Hepatocyte (in vitro differentiated cells): ENCODE measurements at regions not wholly inside any gene's neighbourhood (a gene's known extent, or its start where the extent isn't known, plus 50 kb on each side); places are given as distances from the start of the nearest gene placed in this dataset.

Experiments
- DNase-seq: peaks from one replicate; pipeline ENCODE4 v3.0.0-alpha.2; 2016; ENCODE audit warnings: low spot score
- H2AFZ ChIP-seq: fragments of 200-600 bp; sonication (generic); 2 replicates; pipeline ENCODE4 v1.6.0; 2016; ENCODE audit warnings: antibody characterized with exemption, mild to moderate bottlenecking
- H3K27ac ChIP-seq: fragments of 200-600 bp; sonication (generic); 2 replicates; pipeline ENCODE4 v1.5.1; 2016; ENCODE audit warnings: mild to moderate bottlenecking
- H3K27me3 ChIP-seq: fragments of 200-600 bp; sonication (generic); 2 replicates; pipeline ENCODE4 v1.6.1; 2016
- H3K36me3 ChIP-seq: fragments of 200-600 bp; sonication (generic); replicated peaks from 2 replicates; pipeline ENCODE4 v1.5.1; 2016; ENCODE audit warnings: low read depth; ENCODE audit not compliant: insufficient read depth
- H3K4me1 ChIP-seq: fragments of 200-600 bp; sonication (generic); 2 replicates; pipeline ENCODE4 v1.5.1; 2016; ENCODE audit warnings: mild to moderate bottlenecking, moderate library complexity; ENCODE audit not compliant: insufficient read depth
- H3K4me2 ChIP-seq: fragments of 200-600 bp; sonication (generic); 2 replicates; pipeline ENCODE4 v1.6.0; 2016
- H3K4me3 ChIP-seq: fragments of 200-600 bp; sonication (generic); 2 replicates; pipeline ENCODE4 v1.5.1; 2016; ENCODE audit warnings: mild to moderate bottlenecking
- H3K79me2 ChIP-seq: fragments of 200-600 bp; sonication (generic); 2 replicates; pipeline ENCODE4 v1.6.0; 2017; ENCODE audit warnings: mild to moderate bottlenecking
- H3K9me2 ChIP-seq: fragments of 200-600 bp; sonication (generic); replicated peaks from 2 replicates; pipeline ENCODE4 v1.6.0; 2017; ENCODE audit warnings: mild to moderate bottlenecking; ENCODE audit not compliant: insufficient read depth
- H3K9me3 ChIP-seq: fragments of 200-600 bp; sonication (generic); 2 replicates; pipeline ENCODE4 v1.5.1; 2016; ENCODE audit warnings: low read depth, mild to moderate bottlenecking
- H4K20me1 ChIP-seq: fragments of 200-600 bp; sonication (generic); 2 replicates; pipeline ENCODE4 v1.6.0; 2016; ENCODE audit warnings: mild to moderate bottlenecking; ENCODE audit not compliant: insufficient read depth, poor library complexity, severe bottlenecking
- CTCF ChIP-seq: fragments of 200-600 bp; sonication (generic); IDR thresholded peaks from 2 replicates; pipeline ENCODE4 v1.5.1; 2016; ENCODE audit warnings: antibody characterized with exemption, mild to moderate bottlenecking; ENCODE audit not compliant: poor library complexity
- EZH2 ChIP-seq: fragments of 200-600 bp; sonication (generic); IDR thresholded peaks from 2 replicates; pipeline ENCODE4 v1.6.1; 2016; ENCODE audit warnings: antibody characterized with exemption, mild to moderate bottlenecking, borderline replicate concordance
- EZH2phosphoT487 ChIP-seq: fragments of 200-600 bp; sonication (generic); IDR thresholded peaks from one replicate; pipeline ENCODE4 v1.6.1; 2018; ENCODE audit warnings: antibody characterized with exemption, mild to moderate bottlenecking, low read depth, moderate library complexity; ENCODE audit not compliant: unreplicated experiment, severe bottlenecking
- WGBS: methylation state at CpG from one replicate; pipeline ENCODE4 v1.1.6; 2016; ENCODE audit warnings: low lambda C conversion rate; ENCODE audit errors: missing lambda C conversion rate; 5-methylcytosine and 5-hydroxymethylcytosine counted together

GRCh38 chr6:98286620-98287019 is 547.8 kb upstream of the POU3F2 start:
- Histone ChIP-seq H3K9me2 (no peaks in the 10 kb centered on the region), H3K27me3 (no peaks in the 10 kb centered on the region), H3K4me3 (no peak overlapping the region), H2AFZ (no peak overlapping the region), H3K4me1 (no peaks in the 10 kb centered on the region), H4K20me1 (no peaks in the 10 kb centered on the region), H3K36me3 (no peaks in the 10 kb centered on the region), H3K4me2 (no peak overlapping the region), H3K27ac (no peak overlapping the region), H3K9me3 (no peaks in the 10 kb centered on the region), H3K79me2 (no peaks in the 10 kb centered on the region)
- TF ChIP-seq EZH2 (no peak), CTCF (no peak), EZH2phosphoT487 (no peak)
- DNase-seq, result no peak
- WGBS, result 92% methylated on average over 3 of the region's 3 CpGs

GRCh38 chr6:98287876-98288275 is 546.5 kb upstream of the POU3F2 start:
- no peak overlapping the region for H2AFZ ChIP-seq
- 90% methylated on average over 3 of the region's 3 CpGs for WGBS
- H3K9me2 ChIP-seq, result no peaks in the 10 kb centered on the region
- no peaks in the 10 kb centered on the region for H3K36me3 ChIP-seq
- no peak overlapping the region for H3K27ac ChIP-seq
- no peak for DNase-seq
- H3K4me1 ChIP-seq, result no peaks in the 10 kb centered on the region
- H3K4me2 ChIP-seq, result no peak overlapping the region
- no peaks in the 10 kb centered on the region for H4K20me1 ChIP-seq
- H3K27me3 ChIP-seq, result no peaks in the 10 kb centered on the region
- no peak for TF ChIP-seq EZH2phosphoT487
- no peak for TF ChIP-seq EZH2
- TF ChIP-seq CTCF, result no peak
- no peak overlapping the region for H3K4me3 ChIP-seq
- H3K9me3 ChIP-seq, result no peaks in the 10 kb centered on the region
- H3K79me2 ChIP-seq, result no peaks in the 10 kb centered on the region

GRCh38 chr6:98292810-98293209 is 541.6 kb upstream of the POU3F2 start:
- no peaks in the 10 kb centered on the region for H3K4me1 ChIP-seq
- H3K36me3 ChIP-seq, result no peaks in the 10 kb centered on the region
- H3K27me3 ChIP-seq, result no peaks in the 10 kb centered on the region
- H3K9me3 ChIP-seq, result no peaks in the 10 kb centered on the region
- no peak for DNase-seq
- no peak overlapping the region for H3K4me2 ChIP-seq
- no peak overlapping the region for H3K27ac ChIP-seq
- 56% methylated on average over 3 of the region's 3 CpGs for WGBS
- no peak overlapping the region for H3K4me3 ChIP-seq
- H3K9me2 ChIP-seq, result no peaks in the 10 kb centered on the region
- H2AFZ ChIP-seq, result no peak overlapping the region
- TF ChIP-seq EZH2, result no peak
- no peak for TF ChIP-seq CTCF
- no peak for TF ChIP-seq EZH2phosphoT487
- no peaks in the 10 kb centered on the region for H4K20me1 ChIP-seq
- no peaks in the 10 kb centered on the region for H3K79me2 ChIP-seq

GRCh38 chr6:98295515-98296175 is 538.7 kb upstream of the POU3F2 start:
- Histone ChIP-seq H3K27ac (no peak overlapping the region), H3K4me1 (no peaks in the 10 kb centered on the region), H3K9me2 (no peaks in the 10 kb centered on the region), H3K4me2 (no peak overlapping the region), H3K79me2 (no peaks in the 10 kb centered on the region), H3K4me3 (no peak overlapping the region), H3K36me3 (no peaks in the 10 kb centered on the region), H2AFZ (no peak overlapping the region), H3K27me3 (no peaks in the 10 kb centered on the region), H3K9me3 (no peaks in the 10 kb centered on the region), H4K20me1 (no peaks in the 10 kb centered on the region)
- 62% methylated on average over 5 of the region's 5 CpGs for WGBS
- DNase-seq, result no peak
- TF ChIP-seq CTCF, result no peak
- no peak for TF ChIP-seq EZH2
- TF ChIP-seq EZH2phosphoT487, result no peak
